GM23338 (cell line): ENCODE measurements at regions not wholly inside any gene's neighbourhood (a gene's known extent, or its start where the extent isn't known, plus 50 kb on each side); places are given as distances from the start of the nearest gene placed in this dataset.

Experiments
- ATAC-seq: fragments of 200-7000 bp; cut with Tn5 transposase; 3 replicates; pipeline ENCODE4 v1.9.1; 2020
- DNase-seq: peaks from one replicate; pipeline ENCODE4 v3.0.0-alpha.2; 2015; ENCODE audit warnings: low spot score
- H2AFZ ChIP-seq: fragments of 200-600 bp; sonication (generic); 2 replicates; pipeline ENCODE4 v1.8.0; 2016; ENCODE audit warnings: antibody characterized with exemption, mild to moderate bottlenecking, moderate library complexity
- H3F3A ChIP-seq: fragments of 200-600 bp; sonication (generic); replicated peaks from 2 replicates; pipeline ENCODE4 v1.8.0; 2017; ENCODE audit warnings: antibody characterized with exemption, mixed run types, low read depth
- H3K27ac ChIP-seq: fragments of 200-600 bp; sonication (generic); 2 replicates; pipeline ENCODE4 v1.6.1; 2016; ENCODE audit warnings: low read depth
- H3K27me3 ChIP-seq: fragments of 200-600 bp; sonication (generic); 2 replicates; pipeline ENCODE4 v1.8.0; 2016; ENCODE audit warnings: mild to moderate bottlenecking, mixed run types, moderate library complexity; ENCODE audit not compliant: insufficient read depth
- H3K36me3 ChIP-seq: fragments of 200-600 bp; sonication (generic); 2 replicates; pipeline ENCODE4 v1.8.0; 2016; ENCODE audit warnings: mild to moderate bottlenecking; ENCODE audit not compliant: insufficient read depth
- H3K4me1 ChIP-seq: fragments of 200-600 bp; sonication (generic); 2 replicates; pipeline ENCODE4 v1.8.0; 2016; ENCODE audit warnings: mild to moderate bottlenecking, moderate library complexity; ENCODE audit not compliant: insufficient read depth
- H3K4me2 ChIP-seq: fragments of 200-600 bp; sonication (generic); 2 replicates; pipeline ENCODE4 v1.7.1; 2017; ENCODE audit warnings: mixed run types
- H3K4me3 ChIP-seq: fragments of 200-600 bp; sonication (generic); 2 replicates; pipeline ENCODE4 v1.6.1; 2016; ENCODE audit warnings: mixed run types
- H3K79me2 ChIP-seq: fragments of 200-600 bp; sonication (generic); replicated peaks from 2 replicates; pipeline ENCODE4 v1.8.0; 2017; ENCODE audit warnings: mild to moderate bottlenecking; ENCODE audit not compliant: insufficient read depth
- H3K9me2 ChIP-seq: fragments of 200-600 bp; sonication (generic); 2 replicates; pipeline ENCODE4 v1.8.0; 2017; ENCODE audit not compliant: insufficient read depth
- H4K20me1 ChIP-seq: fragments of 200-600 bp; sonication (generic); replicated peaks from 2 replicates; pipeline ENCODE4 v1.8.0; 2017; ENCODE audit warnings: mild to moderate bottlenecking; ENCODE audit not compliant: insufficient read depth
- H3K27ac Mint-ChIP-seq: 2 replicates; pipeline ENCODE4 v1.8.0; 2020; ENCODE audit warnings: inconsistent platforms, mild to moderate bottlenecking, moderate library complexity, mixed read lengths
- H3K27me3 Mint-ChIP-seq: 3 replicates; pipeline ENCODE4 v1.8.0; 2022; ENCODE audit warnings: low read depth, mild to moderate bottlenecking, moderate library complexity, mixed read lengths, inconsistent platforms; ENCODE audit not compliant: insufficient read depth, poor library complexity
- H3K36me3 Mint-ChIP-seq: 3 replicates; pipeline ENCODE4 v1.8.0; 2021; ENCODE audit warnings: low read depth, mild to moderate bottlenecking, inconsistent platforms, moderate library complexity, mixed read lengths
- H3K4me1 Mint-ChIP-seq: 3 replicates; pipeline ENCODE4 v1.8.0; 2020; ENCODE audit warnings: mild to moderate bottlenecking, inconsistent platforms, mixed read lengths
- H3K4me3 Mint-ChIP-seq: 3 replicates; pipeline ENCODE4 v1.8.0; 2021; ENCODE audit warnings: moderate library complexity, mild to moderate bottlenecking, inconsistent platforms, mixed read lengths
- H3K9me3 Mint-ChIP-seq: 3 replicates; pipeline ENCODE4 v1.8.0; 2020; ENCODE audit warnings: moderate library complexity, mild to moderate bottlenecking, inconsistent platforms, mixed read lengths
- ETS1 ChIP-seq: IDR thresholded peaks from 2 replicates; pipeline ENCODE4 v1.6.1; 2016; ENCODE audit warnings: antibody characterized with exemption
- EZH2 ChIP-seq: fragments of 200-600 bp; sonication (generic); IDR thresholded peaks from one replicate; pipeline ENCODE4 v1.8.0; 2017; ENCODE audit warnings: antibody characterized with exemption, mild to moderate bottlenecking, low read depth; ENCODE audit not compliant: unreplicated experiment
- EZH2phosphoT487 ChIP-seq: fragments of 200-600 bp; sonication (generic); IDR thresholded peaks from one replicate; pipeline ENCODE4 v1.8.1; 2018; ENCODE audit warnings: antibody characterized with exemption; ENCODE audit not compliant: unreplicated experiment
- POLR2AphosphoS5 ChIP-seq: IDR thresholded peaks from 2 replicates; pipeline ENCODE4 v1.6.1; 2016; ENCODE audit warnings: antibody characterized with exemption, low read depth
- ZNF114 ChIP-seq: fragments of 250-450 bp; sonication (Bioruptor Pico); IDR thresholded peaks from 2 replicates; pipeline ENCODE4 v1.5.0; 2020; ENCODE audit warnings: mild to moderate bottlenecking, moderate library complexity
- ZNF331 ChIP-seq: fragments of 250-450 bp; sonication (Bioruptor Pico); IDR thresholded peaks from 2 replicates; pipeline ENCODE4 v1.5.0; 2020; ENCODE audit warnings: low read depth, mild to moderate bottlenecking, moderate library complexity
- TF ChIP-seq, protein P1 (sequence below), 2 experiments: fragments of 200-600 bp in 1 of 2; sonication (generic) in 1 of 2; conservative IDR thresholded peaks; 2 replicates each; pipeline versions ENCODE4 v1.5.1 to v1.6.1; 2016 to 2017; ENCODE audit warnings: antibody characterized with exemption in 2 of 2, low read depth in 2 of 2, mild to moderate bottlenecking in 2 of 2, moderate library complexity in 1 of 2
- TF ChIP-seq, protein P2 (sequence below): IDR thresholded peaks from one replicate; pipeline ENCODE4 v1.6.1; 2018; ENCODE audit warnings: antibody characterized with exemption; ENCODE audit not compliant: unreplicated experiment

DNA sequence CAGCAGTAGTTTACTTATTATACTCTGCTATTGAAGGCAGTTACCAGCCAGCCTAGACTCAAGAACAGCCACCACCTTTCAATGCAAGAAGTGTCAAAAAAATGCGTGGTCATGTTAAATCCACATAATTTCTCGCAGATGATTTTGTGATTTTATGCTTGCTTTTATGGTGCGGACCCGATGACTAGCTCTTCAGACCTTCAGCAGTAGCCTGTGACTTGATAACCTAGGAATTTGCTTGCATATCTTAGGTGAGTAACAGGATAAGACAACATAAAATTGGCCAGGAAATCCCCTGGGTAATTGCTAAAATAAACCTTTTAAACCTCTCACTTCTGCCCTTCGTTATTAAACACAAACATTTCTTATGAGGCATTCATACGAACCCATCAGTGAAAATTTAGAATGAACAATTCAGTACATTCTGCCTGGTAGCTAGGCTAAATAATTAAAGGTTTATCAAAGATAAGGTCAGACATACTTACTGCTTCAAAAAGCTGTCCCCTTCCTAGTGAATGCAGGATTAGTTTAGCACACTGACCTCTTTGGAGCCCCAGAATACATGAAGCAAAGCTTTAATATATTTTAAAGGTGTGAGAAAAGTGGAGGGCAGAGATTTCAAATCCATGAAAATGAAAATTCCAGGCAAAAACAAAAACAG lies 798.8 kb downstream of the OTOL1 start:
- no peaks in the 10 kb centered on the region for H3K27me3 Mint-ChIP-seq

GRCh38 chr3:162302983-162303624 lies 806.5 kb downstream of the OTOL1 start:
- Mint-ChIP-seq H3K36me3 (peaks cover 1% of the 10 kb centered on the region; the same call in 1 of the 3 replicates), H3K4me1 (no peaks in the 10 kb centered on the region), H3K9me3 (no peaks in the 10 kb centered on the region), H3K27me3 (no peaks in the 10 kb centered on the region), H3K27ac (no peak overlapping the region), H3K4me3 (no peak overlapping the region)
- H3K79me2 ChIP-seq, result no peaks in the 10 kb centered on the region
- no peaks in the 10 kb centered on the region for H3K4me1 ChIP-seq
- H3K9me2 ChIP-seq, result no peaks in the 10 kb centered on the region; the same call in 1 of the 2 replicates
- H4K20me1 ChIP-seq, result no peaks in the 10 kb centered on the region
- H3K27ac ChIP-seq, result no peak overlapping the region
- H3K27me3 ChIP-seq, result no peaks in the 10 kb centered on the region
- no peak overlapping the region for H3K4me3 ChIP-seq
- no peaks in the 10 kb centered on the region for H3K36me3 ChIP-seq
- TF ChIP-seq, protein P1, sequence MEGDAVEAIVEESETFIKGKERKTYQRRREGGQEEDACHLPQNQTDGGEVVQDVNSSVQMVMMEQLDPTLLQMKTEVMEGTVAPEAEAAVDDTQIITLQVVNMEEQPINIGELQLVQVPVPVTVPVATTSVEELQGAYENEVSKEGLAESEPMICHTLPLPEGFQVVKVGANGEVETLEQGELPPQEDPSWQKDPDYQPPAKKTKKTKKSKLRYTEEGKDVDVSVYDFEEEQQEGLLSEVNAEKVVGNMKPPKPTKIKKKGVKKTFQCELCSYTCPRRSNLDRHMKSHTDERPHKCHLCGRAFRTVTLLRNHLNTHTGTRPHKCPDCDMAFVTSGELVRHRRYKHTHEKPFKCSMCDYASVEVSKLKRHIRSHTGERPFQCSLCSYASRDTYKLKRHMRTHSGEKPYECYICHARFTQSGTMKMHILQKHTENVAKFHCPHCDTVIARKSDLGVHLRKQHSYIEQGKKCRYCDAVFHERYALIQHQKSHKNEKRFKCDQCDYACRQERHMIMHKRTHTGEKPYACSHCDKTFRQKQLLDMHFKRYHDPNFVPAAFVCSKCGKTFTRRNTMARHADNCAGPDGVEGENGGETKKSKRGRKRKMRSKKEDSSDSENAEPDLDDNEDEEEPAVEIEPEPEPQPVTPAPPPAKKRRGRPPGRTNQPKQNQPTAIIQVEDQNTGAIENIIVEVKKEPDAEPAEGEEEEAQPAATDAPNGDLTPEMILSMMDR (conservative IDR thresholded peaks at IDR 0.05; ENCODE audit: low read depth in 2 of 2), result no peak
- TF ChIP-seq ZNF114 (CRISPR knock-in tag), result no peak
- TF ChIP-seq ETS1, result no peak
- no peak for TF ChIP-seq ZNF331 (CRISPR knock-in tag)
- TF ChIP-seq POLR2AphosphoS5, result no peak
- no peak for TF ChIP-seq EZH2phosphoT487
- ATAC-seq, result no peak
- no peak overlapping the region; the same call in 1 of the 2 replicates for H2AFZ ChIP-seq
- H3K4me2 ChIP-seq, result no peak overlapping the region
- DNase-seq, result no peak
- H3F3A ChIP-seq, result no peaks in the 10 kb centered on the region

More for the DNA sequence above, 798.8 kb downstream of the OTOL1 start:
- no peak overlapping the region for H3K4me2 ChIP-seq
- no peaks in the 10 kb centered on the region for H3K36me3 ChIP-seq
- H3K27me3 ChIP-seq, result no peaks in the 10 kb centered on the region
- no peak overlapping the region for H3K27ac ChIP-seq
- TF ChIP-seq EZH2, result no peak
- TF ChIP-seq, protein P2, sequence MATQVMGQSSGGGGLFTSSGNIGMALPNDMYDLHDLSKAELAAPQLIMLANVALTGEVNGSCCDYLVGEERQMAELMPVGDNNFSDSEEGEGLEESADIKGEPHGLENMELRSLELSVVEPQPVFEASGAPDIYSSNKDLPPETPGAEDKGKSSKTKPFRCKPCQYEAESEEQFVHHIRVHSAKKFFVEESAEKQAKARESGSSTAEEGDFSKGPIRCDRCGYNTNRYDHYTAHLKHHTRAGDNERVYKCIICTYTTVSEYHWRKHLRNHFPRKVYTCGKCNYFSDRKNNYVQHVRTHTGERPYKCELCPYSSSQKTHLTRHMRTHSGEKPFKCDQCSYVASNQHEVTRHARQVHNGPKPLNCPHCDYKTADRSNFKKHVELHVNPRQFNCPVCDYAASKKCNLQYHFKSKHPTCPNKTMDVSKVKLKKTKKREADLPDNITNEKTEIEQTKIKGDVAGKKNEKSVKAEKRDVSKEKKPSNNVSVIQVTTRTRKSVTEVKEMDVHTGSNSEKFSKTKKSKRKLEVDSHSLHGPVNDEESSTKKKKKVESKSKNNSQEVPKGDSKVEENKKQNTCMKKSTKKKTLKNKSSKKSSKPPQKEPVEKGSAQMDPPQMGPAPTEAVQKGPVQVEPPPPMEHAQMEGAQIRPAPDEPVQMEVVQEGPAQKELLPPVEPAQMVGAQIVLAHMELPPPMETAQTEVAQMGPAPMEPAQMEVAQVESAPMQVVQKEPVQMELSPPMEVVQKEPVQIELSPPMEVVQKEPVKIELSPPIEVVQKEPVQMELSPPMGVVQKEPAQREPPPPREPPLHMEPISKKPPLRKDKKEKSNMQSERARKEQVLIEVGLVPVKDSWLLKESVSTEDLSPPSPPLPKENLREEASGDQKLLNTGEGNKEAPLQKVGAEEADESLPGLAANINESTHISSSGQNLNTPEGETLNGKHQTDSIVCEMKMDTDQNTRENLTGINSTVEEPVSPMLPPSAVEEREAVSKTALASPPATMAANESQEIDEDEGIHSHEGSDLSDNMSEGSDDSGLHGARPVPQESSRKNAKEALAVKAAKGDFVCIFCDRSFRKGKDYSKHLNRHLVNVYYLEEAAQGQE, result no peak
- ATAC-seq, result no peak
- no peaks in the 10 kb centered on the region for H3K79me2 ChIP-seq
- no peaks in the 10 kb centered on the region for H4K20me1 ChIP-seq
- Mint-ChIP-seq H3K4me3 (no peak overlapping the region), H3K4me1 (peaks cover 4% of the 10 kb centered on the region; the same call in 2 of the 3 replicates), H3K27ac (no peak overlapping the region), H3K36me3 (no peaks in the 10 kb centered on the region), H3K9me3 (no peaks in the 10 kb centered on the region)
- peak; percentile 1 for DNase-seq
- H3K4me1 ChIP-seq, result no peaks in the 10 kb centered on the region
- H3F3A ChIP-seq, result no peaks in the 10 kb centered on the region
- no peaks in the 10 kb centered on the region for H3K9me2 ChIP-seq
- peak overlapping the region; percentile 57; the same call in 1 of the 2 replicates for H2AFZ ChIP-seq
- H3K4me3 ChIP-seq, result no peak overlapping the region
